ENCODE measurements at regions not wholly inside any gene's neighbourhood (a gene's known extent, or its start where the extent isn't known, plus 50 kb on each side); places are given as distances from the start of the nearest gene placed in this dataset.

DNA sequence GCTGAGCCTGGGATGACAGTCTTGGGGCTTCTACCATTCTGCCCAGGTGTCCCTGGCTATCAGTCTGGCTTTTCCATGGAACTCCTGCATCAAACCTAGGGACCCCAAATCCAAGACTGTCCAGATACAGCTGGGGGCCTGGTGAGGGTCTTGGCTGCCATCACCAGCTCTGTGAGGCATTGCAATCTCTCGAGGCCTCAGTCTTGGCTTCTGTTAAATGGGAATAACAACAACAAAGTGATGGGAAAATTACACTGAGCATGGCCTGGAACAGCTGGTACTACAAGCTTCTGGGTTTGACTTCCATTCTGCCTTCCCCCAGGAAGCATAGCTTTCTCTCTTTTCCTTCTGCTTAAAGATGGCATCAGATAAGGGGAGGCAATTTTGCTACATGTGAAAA is 50.0 kb upstream of the LCTL start:
- no peak for DNase-seq

DNA sequence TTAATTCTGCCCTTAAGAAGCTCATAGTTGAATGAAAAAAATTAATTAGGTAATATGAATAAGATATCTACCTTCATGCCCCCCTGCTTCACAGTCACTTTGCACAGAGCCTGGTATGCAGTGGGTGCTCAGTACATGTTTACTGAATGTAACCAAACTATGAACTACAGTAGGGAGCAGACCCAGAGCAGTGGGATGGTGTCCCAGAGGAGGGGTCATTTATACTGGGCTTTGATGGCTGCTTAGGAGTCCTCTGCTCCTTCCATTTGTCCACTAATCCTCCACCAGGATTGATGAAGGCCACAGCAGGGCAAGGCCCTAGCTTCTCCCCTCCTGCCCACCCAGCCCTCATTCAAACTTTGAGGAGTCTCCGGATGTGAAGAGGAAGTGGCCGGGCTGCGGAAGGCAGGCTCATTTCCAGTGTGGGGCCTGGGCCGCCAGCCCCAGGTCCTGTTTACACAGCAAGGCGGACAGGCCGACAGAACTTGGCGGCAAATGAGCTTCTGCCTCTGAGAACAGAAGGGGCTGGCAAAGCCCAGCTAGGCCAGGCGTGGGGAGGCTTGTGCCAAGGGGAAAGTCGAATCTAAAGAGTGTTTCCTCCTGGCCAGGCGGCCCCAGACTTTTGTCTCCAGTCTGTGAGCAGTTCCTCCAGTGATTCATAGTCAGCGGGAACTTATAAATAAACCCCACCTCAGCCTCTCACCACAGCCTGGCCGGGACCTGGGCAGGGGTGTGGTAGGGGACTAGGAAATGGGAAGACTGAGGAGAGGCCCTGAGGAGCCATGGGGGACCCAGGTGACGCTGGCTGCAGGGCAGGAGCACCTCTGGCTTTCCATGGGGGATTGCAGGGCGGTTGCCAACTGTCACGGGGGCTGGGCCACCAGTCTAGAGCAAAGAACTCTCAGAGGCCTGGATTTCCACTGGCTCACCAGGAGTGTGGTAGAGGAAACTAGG is 51.6 kb upstream of the LCTL start:
- no peak for DNase-seq

DNA sequence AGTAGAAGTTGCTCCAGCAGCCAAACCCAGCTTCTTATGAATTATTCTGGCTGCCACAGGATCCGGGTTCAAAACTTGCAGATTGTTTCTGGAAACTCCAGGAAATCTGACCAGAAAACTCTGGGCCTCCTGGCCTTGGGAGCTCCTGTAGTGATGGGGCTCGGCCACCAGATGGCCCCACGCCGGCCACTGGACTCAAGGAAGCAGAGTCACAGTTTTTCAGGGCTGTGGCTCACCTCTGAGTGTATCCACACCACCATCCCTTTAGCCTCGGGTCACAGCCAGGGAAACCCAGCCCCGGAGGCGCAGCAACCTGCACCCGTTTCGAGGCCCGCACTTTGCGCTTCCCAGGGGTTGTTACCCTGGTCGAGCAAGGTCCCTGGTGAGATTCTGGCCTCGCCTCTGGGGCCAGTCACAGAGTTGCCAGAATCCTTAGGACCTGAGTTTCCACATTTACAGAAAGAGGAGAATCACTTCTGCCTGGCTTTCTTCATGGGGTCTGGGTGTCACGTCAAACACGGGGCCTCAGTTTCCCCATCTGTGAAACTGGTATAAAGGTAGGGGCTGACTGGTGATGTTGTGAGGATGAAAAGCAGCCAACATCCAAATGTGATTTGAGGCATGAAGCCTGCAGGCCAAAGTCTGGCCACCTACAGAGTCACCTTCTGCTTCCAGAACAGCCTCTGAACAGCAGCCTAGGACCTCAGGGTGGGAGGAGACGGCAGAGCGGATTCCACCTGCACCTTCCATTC is 53.5 kb upstream of the LCTL start:
- peak; percentile 0 for DNase-seq

DNA sequence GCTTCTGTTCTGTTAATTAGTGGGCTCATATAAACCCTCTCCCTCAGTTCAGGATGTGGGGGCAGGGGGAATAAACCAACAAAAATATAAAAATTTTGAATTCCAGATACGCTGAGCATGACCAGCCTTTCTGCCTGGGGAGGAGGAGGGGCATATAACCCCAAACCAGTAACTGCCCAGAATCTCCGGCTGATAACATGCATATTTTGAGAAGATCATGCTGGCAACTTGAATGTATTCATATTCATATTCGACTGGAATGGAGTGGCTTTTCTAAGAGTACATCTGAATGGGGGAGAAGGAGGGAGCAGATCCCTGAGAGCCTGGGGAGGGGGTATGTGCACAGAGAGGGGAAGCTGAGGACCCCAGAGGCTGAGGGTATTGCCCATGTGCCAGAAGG is 54.5 kb upstream of the LCTL start:
- DNase-seq, result no peak

DNA sequence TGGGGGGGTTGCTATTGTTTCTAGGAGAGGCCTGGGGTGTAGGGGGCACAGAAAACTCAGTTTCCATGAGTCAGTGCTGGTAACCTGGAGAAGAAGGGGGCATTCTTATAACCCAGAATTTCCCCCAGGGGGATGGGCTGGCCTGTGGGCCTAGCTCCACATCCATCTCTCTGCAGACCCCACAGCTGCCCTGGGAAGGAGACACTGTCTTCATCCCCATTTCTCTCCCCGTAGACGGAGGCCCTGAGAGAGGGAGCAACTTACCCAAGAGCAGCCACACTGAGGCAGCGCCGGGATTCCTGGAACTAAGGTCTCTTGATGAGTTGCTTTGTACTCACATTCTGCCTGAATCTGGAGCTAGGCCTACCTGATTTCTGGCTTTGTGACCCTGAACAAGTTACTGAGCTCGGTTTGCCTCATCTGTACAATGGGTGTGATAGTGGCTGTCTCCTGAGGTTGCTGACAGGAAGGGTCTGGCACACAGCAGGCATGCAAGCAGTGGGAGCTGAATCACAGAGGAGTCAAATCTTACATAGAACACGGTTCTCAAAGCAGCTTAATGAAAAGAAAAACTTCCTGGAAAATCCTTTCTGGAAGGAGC is 55.0 kb upstream of the LCTL start:
- DNase-seq, result no peak

DNA sequence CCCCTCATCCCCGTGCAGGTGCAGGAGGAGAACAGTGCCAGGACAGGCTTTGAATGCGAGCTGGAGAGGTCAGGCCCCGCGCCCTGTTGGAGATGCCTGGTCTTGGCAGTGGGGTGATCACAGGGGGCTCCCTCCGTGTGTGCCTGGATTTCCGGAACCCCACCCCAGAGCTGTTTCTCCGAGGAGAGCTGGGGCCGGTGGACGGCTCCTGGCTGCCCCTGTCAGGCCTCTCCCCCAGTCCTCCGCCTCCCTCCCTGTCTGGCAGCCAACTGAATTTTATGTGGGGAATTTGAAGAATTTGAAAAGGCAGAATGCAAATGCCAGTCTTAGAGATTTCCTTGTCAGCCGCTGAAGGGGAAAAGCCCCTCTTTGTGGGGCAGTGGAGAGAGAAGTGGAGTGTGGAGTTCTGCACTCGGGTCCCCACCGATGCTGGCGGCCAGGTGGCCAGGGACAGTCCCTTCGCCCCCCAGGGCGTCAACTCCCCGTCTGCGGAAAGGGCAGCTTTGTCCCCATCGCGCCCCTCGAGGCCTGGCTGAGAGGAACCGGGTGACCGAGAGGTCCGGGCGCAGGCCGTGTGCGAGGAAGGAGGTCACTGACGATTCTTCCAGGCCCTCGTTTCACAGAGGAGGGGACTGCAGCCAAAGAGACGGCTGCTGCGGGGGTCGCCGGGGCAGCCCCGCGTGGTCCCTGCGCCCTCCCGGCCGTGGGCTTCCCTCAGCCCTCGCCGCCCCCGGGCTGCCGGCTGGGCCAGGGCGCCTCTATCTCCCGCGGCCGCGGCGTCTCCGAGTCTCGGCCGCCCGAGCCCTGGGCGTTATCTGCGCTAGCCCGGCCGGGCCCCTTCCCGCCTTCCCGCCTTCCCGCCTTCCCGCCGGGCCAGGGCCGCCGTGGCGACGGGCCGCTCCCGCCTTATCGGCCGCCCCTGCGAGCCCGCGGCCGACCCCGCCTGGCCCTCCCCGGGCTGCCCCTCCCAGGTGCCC is 56.0 kb upstream of the LCTL start:
- DNase-seq, result no peak

DNA sequence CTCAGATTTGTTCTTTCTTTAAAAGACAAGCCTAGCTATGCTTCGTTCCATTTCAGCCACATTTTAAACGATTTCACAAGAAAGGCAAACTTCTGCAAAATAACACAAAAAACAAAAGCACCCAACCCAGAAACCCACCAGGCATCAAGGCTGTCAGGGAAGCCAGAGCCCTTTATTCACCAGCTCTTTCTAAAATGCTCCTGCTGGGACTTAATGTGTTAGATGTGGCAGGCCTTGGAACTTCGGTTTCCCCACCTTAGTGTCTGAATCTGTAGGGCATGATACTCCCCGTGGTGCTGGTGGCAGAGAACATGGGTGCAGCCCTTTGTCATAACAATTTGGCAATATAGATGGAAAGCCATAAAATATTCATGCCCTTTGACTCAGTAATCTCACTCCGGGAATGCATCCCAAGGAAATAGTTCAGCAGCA is 56.8 kb upstream of the LCTL start:
- DNase-seq, result no peak

DNA sequence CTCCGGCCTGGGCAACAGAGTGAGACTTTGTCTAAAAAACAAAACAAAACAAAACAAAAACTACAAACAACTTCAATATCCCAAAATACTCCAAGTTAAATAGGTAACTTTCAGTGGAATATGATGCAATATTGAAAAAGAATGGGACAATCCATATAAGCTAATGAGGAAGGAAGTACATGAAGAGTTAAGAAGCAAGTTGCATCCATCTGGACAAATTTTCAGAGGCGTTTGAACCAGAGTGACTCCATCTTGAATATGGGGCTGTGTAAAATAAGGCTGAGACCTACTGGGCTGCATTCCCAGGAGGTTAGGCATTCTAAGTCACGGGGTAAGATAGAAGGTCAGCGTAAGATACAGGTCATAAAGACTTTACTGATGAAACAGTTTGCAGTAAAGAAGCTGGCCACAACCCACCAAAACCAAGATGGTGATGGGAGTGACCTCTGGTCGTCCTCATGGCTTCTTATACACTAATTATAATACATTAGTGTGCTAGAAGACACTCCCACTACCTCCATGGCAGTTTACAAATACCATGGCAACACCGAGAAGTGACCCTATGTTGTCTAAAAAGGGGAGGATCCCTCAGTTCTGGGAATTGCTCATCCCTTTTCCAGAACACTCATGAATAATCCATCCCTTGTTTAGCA is 58.1 kb upstream of the LCTL start:
- DNase-seq, result no peak

DNA sequence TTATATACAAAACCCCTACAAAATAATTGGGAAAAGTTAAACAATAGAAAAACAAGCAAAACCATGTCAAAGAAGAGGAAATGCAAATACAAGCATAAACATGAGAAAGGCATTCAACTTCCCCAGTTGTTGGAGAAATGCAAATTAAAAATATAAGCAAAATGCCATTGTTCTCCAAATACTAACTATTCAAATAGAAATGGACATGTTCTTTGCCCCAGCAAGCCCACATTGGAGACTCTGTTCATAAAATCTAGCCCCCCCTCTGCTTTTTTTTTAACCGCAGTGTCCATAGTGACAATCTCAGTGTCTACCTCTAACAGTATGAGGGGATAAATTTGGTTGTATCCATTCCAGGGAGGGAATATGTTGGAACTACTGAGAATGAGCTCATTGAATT is 59.7 kb upstream of the LCTL start:
- no peak for DNase-seq

DNA sequence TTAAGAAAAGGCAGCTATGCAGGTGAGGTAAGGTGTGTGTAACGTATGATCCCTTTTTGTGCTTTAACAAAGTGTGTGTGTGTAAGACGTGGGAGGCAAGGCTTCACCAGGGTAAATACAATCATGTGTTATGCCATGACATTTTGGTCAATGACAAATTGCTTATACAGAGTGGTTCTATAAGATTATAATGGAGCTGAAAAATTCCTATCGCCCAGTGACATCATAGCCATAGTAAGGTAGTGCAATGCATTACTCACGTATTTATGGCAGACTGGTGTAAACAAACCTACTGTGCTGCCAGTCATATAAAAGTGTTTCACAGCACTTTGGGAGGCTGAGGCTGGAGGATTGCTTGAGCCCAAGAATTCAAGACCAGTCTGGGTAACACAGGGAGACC is 60.2 kb upstream of the LCTL start:
- DNase-seq, result no peak

DNA sequence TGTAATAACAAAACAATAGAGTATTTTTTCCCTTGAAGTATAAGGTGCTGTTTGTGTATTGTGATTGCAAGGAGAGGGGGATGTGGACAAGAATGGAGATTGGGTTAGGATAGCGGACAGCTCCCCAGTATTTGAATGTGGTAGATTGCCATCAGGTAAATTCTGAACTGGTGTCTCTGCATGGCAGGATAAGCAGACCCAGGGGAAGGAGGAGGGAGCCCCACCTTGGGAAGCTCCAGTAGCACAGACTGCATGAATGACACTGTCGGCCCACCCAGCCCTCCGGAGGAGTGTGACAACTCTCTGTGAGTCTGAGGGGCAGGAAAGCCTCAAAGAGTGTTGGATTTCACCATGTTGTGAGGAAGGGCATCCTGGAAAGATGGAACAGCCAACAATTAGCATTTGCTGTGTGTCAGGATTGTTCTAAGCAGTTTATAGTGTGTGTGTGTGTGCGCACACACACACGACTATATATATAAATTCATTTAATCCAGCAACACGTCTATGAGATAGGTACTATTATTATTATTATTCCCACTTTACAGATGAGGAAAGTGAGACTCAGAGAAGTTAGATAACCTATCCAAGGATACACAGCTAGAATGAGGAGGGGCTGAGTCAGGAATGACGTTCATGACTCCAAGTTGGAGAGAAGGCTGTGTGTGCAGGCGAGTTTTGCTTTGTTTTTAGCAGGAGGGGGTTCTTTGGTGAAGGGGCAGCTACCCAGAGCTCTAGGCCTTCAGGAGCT is 63.4 kb upstream of the LCTL start:
- DNase-seq, result no peak

DNA sequence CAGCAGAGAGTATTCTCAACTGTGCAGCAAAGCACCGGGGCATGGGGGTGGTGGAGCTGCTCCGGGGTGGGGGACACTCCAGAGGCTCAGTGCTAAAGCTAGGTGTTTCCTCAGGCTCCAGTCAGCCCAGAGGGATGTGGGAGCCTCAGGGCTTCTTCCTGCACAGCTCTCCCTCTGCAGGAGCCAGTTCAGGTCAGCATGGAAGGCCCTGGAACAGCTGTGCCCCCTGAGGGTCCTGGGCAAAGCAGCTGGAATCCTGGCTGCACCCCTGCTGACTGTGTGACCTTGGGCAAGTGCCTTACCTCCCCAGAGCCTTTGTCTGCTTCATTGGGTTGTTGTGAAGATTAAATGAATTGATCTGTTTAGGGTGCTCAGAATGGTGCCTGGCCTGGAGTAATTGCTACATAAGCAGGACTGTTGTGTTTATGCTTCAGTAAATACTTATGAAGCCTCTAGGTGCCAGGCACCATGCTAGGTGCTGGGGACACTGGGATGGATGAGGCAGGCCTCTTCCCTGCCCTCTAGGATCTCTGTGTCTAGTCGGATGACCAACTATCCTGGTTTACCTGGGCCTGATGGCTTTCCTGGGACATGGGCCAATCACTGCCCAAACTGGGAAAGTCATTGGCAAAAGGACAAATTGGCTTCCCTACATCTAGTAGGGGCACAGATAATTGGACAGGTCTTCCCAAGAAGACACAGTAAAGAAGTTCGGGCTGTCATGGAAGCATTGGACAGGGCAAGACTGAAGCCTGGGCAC is 64.2 kb upstream of the LCTL start:
- no peak for DNase-seq

DNA sequence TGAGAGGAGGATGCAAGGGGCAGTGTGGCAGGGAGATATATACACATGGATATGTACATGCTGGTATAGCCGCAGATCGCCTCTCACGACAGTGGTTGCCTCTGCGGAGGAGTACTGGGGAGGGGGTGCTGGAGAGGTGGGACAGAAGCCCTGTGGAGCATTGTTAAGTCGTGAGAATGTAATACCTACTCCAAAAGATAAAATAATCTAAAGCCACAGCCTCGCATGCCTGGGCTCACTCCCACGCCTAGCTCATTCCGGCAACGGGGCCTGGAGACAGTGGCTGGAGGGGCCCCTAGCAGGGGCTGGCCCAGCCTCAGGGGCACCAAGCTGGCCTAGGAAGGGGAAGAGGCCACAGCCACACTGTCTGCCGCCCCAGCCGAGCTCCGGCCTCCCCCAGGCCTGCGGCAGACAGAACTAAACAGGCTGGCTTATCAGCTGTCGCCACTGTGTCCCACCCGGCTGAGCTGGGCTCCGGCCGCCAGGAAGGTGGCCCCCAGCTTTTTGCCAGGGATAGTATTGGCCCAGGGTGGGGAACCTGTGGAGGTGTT is 65.1 kb upstream of the LCTL start:
- DNase-seq, result no peak

DNA sequence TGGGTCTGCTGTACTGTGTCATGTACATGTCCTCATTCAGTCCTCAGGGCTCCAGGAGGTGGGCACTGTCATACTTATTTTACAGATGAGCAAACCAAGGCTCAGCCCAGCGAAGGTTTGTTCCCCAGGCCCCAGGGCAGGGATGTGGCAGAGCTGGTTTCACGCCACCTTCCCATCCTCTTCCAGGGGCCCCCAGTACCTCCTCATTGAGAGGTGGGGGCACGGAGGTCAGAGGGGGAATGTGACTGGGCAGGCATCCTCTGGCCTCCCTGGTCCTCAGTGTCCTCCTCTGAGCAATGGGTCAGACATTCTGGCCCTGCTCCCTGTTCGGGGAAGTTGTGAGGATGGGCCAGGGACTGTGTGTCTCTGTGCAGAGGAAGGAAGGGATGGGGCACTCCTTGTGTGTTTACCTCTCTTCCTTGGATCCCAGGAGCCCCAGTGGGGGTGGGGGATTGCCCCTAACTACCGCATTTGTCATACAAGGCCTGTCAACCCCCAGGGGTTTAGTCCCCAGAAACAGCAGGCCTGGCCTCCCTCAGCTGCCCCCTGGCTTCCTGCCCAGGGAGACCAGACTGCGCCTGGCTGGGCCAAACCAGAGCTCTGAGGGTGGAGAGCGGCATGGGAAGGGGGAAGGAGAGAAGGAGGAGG is 65.9 kb upstream of the LCTL start:
- no peak for DNase-seq

DNA sequence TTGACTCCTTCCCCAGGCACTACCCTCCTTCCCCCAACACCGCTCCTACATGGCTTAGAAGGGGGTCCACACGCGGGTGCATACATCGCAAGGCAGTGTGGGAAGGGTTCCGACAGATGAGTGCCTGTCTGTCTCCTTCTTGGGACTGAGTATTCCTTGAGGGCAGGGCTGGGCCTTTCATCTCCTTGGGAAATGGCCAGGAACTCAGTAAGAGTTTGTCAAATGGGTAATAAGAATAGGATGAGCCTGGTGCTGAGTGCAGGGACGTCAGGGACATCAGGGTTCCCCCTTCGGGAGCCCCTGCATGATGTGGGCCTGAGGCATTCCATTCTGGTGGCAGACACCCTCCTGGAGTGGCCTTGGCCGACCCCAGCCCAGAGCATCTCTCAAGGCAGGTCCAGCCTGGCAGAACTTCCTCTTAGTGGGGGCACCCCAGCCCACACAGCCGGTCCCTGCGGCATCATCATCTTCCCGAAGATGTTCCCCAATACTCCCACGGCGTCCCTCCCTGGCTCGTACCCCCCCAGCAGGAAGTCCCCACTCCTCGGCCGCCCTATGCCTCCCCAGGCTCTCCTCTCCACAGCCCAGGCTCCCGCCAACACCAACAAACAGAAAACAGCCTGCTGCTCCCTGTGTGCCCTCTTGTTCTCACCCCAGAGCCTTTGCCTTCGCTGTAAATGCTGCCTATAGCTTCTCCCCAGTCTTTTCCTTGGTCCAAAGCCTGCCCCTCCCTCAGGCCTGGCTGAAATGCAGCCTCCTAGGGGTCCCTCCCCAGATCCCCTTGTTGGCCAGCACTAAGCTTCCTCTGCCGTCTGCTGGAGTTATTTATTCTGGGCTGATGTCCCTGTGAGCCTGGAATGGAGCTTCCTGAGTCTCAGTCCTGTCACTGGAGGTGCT is 67.5 kb upstream of the LCTL start:
- DNase-seq, result no peak

DNA sequence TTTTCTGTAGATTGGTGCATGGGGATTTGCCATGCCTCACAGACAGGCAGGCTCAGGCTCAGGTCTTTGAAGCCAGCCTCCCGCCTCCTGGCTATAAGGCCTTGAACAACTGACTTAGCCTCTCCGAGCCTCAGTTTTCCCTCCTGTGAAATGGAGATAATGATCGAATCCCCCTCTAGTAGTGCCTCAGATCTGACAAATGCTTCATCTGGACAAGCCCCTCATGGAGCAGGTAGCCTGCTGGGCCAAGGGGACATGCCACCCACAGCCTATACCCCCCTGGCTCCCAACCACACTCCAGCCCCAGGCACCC is 68.1 kb upstream of the LCTL start:
- no peak for DNase-seq

DNA sequence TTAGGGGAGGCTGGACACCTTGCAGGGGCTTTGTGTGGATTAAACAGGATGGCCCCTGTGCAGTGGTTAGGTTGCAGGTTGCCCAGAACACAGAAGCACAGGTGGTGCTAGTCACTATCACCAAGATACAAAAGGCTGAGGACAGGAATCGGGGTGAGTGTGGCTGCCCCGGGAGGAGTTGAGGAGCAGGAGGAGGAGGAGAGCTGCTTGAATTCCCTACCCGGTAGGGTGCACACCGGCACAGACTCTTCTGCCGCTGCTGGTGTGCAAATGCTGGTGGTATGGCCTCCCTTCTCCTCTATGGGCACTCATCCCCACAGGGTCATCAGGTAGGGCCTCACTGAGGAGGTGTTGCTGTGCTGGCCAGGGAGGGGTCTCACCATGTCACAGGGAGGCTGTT is 67.5 kb upstream of the SMAD6 start:
- no peak for DNase-seq

DNA sequence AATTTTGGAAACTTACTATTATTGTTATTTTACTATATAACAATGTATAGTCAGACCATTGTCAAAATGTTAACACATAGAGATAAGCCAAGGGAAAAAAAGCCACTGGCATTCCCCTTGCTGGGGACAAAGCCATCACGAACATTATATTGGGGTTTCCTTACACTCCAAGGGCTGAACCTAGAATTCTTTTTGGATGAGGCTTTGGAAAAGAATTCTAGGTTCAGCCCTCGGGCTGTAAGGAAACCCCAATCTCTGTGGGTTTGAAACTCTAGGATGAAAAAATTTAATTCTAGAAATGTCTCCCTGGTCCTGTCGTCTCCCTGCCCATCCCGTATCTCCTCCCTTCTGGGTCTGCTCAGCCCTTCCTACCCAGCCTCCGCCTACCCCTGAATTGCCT is 67.0 kb upstream of the SMAD6 start:
- no peak for DNase-seq

DNA sequence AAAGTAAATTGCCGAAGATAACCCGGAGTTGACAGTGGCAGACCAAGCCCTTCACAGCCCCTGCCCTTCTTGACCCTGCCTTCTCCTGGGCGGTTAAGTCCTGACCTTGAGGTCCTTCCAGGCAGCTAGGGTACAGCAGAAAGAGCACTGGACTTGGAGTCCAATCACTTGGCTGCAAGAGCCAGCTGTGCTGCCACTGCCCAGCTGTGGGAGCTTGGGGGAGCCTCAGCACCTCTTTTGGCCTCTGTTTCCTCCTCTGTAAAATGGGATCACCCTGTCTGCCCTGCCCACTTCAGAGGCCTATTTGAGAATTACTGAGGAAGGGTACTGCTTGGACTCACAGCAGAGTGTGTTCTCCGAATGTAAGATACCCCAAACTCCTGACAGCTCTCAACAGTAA is 66.2 kb upstream of the SMAD6 start:
- no peak for DNase-seq

All from NCI-H2029 treated with DMSO at 0.1 percent for 48 hours (cell line).